SK-N-SH treated with all-trans-retinoic acid at 6 μM for 48 hours (cell line): ENCODE measurements at regions not wholly inside any gene's neighbourhood (a gene's known extent, or its start where the extent isn't known, plus 50 kb on each side); places are given as distances from the start of the nearest gene placed in this dataset.

Experiments used
- PATZ1 ChIP-seq: fragments of 250-450 bp; sonication (Bioruptor Pico); IDR thresholded peaks from 2 replicates; pipeline ENCODE4 v1.8.0; 2020; ENCODE audit warnings: mild to moderate bottlenecking, moderate library complexity, borderline replicate concordance
- POU6F1 ChIP-seq: fragments of 250-450 bp; sonication (Bioruptor Pico); IDR thresholded peaks from 2 replicates; pipeline ENCODE4 v1.8.0; 2021; ENCODE audit warnings: low read depth, mild to moderate bottlenecking, moderate library complexity, borderline replicate concordance
- ZC3H10 ChIP-seq: fragments of 250-450 bp; sonication (Bioruptor Pico); IDR thresholded peaks from 2 replicates; pipeline ENCODE4 v1.5.1; 2021; ENCODE audit warnings: mild to moderate bottlenecking, moderate library complexity
- ZFP30 ChIP-seq: fragments of 450-650 bp; formaldehyde crosslinking; IDR thresholded peaks from 2 replicates; pipeline ENCODE4 v1.5.0; 2022; ENCODE audit warnings: mild to moderate bottlenecking, moderate library complexity
- ZNF8 ChIP-seq: fragments of 450-650 bp; formaldehyde crosslinking; IDR thresholded peaks from 2 replicates; pipeline ENCODE4 v1.5.0; 2020; ENCODE audit warnings: mild to moderate bottlenecking, moderate library complexity
- TF ChIP-seq, protein P1 (sequence below): fragments of 250-450 bp; sonication (Bioruptor Pico); IDR thresholded peaks from 2 replicates; pipeline ENCODE4 v1.5.1; 2020; ENCODE audit warnings: low read depth, mild to moderate bottlenecking, moderate library complexity

DNA sequence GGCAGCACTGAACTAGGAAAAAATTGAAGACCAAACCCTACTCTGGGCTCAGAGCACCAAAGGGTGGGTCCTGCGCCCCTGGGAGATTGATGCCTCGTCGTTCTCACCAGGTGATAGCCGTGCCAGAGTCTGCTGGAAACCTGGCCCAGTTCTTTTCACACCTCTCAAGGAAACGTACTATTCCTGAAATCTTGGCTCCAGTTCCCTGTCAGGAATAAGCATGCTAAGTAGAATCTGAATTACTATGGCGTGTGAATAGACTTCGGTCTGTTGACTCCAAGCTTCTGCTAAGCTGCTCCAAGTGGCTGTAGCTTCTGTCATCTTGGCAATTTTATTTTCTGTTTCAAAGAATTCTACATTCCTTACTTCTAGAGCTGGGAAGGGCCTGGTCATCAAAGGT is 75.4 kb downstream of the MARCHF4 start:
- no peak for TF ChIP-seq ZFP30 (CRISPR knock-in tag)
- no peak for TF ChIP-seq PATZ1 (CRISPR knock-in tag)
- TF ChIP-seq ZNF8 = no peak
- TF ChIP-seq, protein P1, sequence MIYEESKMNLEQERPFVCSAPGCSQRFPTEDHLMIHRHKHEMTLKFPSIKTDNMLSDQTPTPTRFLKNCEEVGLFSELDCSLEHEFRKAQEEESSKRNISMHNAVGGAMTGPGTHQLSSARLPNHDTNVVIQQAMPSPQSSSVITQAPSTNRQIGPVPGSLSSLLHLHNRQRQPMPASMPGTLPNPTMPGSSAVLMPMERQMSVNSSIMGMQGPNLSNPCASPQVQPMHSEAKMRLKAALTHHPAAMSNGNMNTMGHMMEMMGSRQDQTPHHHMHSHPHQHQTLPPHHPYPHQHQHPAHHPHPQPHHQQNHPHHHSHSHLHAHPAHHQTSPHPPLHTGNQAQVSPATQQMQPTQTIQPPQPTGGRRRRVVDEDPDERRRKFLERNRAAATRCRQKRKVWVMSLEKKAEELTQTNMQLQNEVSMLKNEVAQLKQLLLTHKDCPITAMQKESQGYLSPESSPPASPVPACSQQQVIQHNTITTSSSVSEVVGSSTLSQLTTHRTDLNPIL (CRISPR knock-in tag) = no peak
- no peak for TF ChIP-seq ZC3H10 (CRISPR knock-in tag)
- TF ChIP-seq POU6F1 (CRISPR knock-in tag) = no peak
